Natural killer cell (primary cell): ENCODE measurements at regions not wholly inside any gene's neighbourhood (a gene's known extent, or its start where the extent isn't known, plus 50 kb on each side); places are given as distances from the start of the nearest gene placed in this dataset.

Experiments
- ATAC-seq, 3 donors: fragments of 150-1000 bp in 2 of 3; fragments of 200-7000 bp in 1 of 3; cut with Tn5 transposase; 1 replicate in 1 of 3; 2 replicates in 2 of 3; pipeline ENCODE4 v1.10.0; 2021; ENCODE audit warnings: mild to moderate bottlenecking in 2 of 3, moderate library complexity in 2 of 3
- DNase-seq, 2 donors: peaks; one replicate each; pipeline versions ENCODE4 v3.0.0 to v3.0.0-alpha.2; 2013 to 2021; ENCODE audit warnings: mixed read lengths in 1 of 2
- H3K27ac ChIP-seq: one replicate; pipeline ENCODE4 v1.5.1; 2013; ENCODE audit warnings: mild to moderate bottlenecking, low read length
- H3K27me3 ChIP-seq: one replicate; pipeline ENCODE4 v1.6.1; 2013; ENCODE audit warnings: low read length; ENCODE audit not compliant: control insufficient read depth, insufficient read depth
- H3K36me3 ChIP-seq: one replicate; pipeline ENCODE4 v1.6.1; 2013; ENCODE audit warnings: low read length; ENCODE audit not compliant: control insufficient read depth, insufficient read depth
- H3K4me1 ChIP-seq: one replicate; pipeline ENCODE4 v1.6.1; 2013; ENCODE audit warnings: low read length; ENCODE audit not compliant: control insufficient read depth, insufficient read depth
- H3K4me3 ChIP-seq: one replicate; pipeline ENCODE4 v1.5.1; 2013; ENCODE audit warnings: low read length
- H3K9me3 ChIP-seq: one replicate; pipeline ENCODE4 v1.6.1; 2013; ENCODE audit warnings: low read length; ENCODE audit not compliant: control insufficient read depth, insufficient read depth
- H3K27ac Mint-ChIP-seq, 2 donors: one replicate each; pipeline ENCODE4 v1.8.0; 2022; ENCODE audit warnings: mild to moderate bottlenecking in 2 of 2, mixed read lengths in 2 of 2, moderate library complexity in 1 of 2
- H3K27me3 Mint-ChIP-seq, 2 donors: one replicate each; pipeline ENCODE4 v1.8.0; 2022; ENCODE audit warnings: low read depth in 2 of 2, mixed read lengths in 2 of 2
- H3K36me3 Mint-ChIP-seq: one replicate; pipeline ENCODE4 v1.8.0; 2022; ENCODE audit warnings: mixed read lengths
- H3K4me1 Mint-ChIP-seq, 2 donors: one replicate each; pipeline ENCODE4 v1.8.0; 2022; ENCODE audit warnings: mixed read lengths in 2 of 2
- H3K4me3 Mint-ChIP-seq: one replicate; pipeline ENCODE4 v1.8.0; 2022; ENCODE audit warnings: mild to moderate bottlenecking, moderate library complexity, mixed read lengths
- H3K9me3 Mint-ChIP-seq, 2 donors: one replicate each; pipeline ENCODE4 v1.8.0; 2022; ENCODE audit warnings: mixed read lengths in 2 of 2
- WGBS: methylation state at CpG from one replicate; pipeline ENCODE4 v1.1.7; 2013; ENCODE audit warnings: missing lambda C conversion rate; ENCODE audit not compliant: insufficient coverage; 5-methylcytosine and 5-hydroxymethylcytosine counted together
- intact Hi-C: fragments of 100-400 bp; cut with micrococcal nuclease; formaldehyde crosslinking; loops from one replicate; pipeline ENCODE4 v1.14.2; 2022
- TF ChIP-seq, protein P1 (sequence below): fragments of 200-600 bp; IDR thresholded peaks from one replicate; pipeline ENCODE4 v1.8.0; 2022; ENCODE audit warnings: antibody characterized with exemption

GRCh38 chr7:110204527-110204926 lies 886.4 kb upstream of the LRRN3 start:
- no peak overlapping the region for H3K4me3 Mint-ChIP-seq
- peaks cover 13% of the 10 kb centered on the region for H3K9me3 ChIP-seq

GRCh38 chr7:110205899-110206298 lies 885.0 kb upstream of the LRRN3 start:
- Histone ChIP-seq H3K36me3 (no peaks in the 10 kb centered on the region), H3K27me3 (no peaks in the 10 kb centered on the region), H3K4me1 (no peaks in the 10 kb centered on the region), H3K4me3 (no peak overlapping the region), H3K27ac (no peak overlapping the region), H3K9me3 (peaks cover 15% of the 10 kb centered on the region)
- H3K27ac Mint-ChIP-seq: no peak overlapping the region
- peaks cover 25% of the 10 kb centered on the region for H3K36me3 Mint-ChIP-seq
- no peak overlapping the region for H3K4me3 Mint-ChIP-seq
- TF ChIP-seq, protein P1, sequence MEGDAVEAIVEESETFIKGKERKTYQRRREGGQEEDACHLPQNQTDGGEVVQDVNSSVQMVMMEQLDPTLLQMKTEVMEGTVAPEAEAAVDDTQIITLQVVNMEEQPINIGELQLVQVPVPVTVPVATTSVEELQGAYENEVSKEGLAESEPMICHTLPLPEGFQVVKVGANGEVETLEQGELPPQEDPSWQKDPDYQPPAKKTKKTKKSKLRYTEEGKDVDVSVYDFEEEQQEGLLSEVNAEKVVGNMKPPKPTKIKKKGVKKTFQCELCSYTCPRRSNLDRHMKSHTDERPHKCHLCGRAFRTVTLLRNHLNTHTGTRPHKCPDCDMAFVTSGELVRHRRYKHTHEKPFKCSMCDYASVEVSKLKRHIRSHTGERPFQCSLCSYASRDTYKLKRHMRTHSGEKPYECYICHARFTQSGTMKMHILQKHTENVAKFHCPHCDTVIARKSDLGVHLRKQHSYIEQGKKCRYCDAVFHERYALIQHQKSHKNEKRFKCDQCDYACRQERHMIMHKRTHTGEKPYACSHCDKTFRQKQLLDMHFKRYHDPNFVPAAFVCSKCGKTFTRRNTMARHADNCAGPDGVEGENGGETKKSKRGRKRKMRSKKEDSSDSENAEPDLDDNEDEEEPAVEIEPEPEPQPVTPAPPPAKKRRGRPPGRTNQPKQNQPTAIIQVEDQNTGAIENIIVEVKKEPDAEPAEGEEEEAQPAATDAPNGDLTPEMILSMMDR: no peak
- DNase-seq (no peak), ATAC-seq (no peak)
- no peaks in the 10 kb centered on the region for H3K4me1 Mint-ChIP-seq
- no peaks in the 10 kb centered on the region for H3K27me3 Mint-ChIP-seq
- H3K9me3 Mint-ChIP-seq: peaks cover 10 to 37% of the 10 kb centered on the region in 2 donors
- intact Hi-C loops: no loop called here
- 27% methylated on average over 1 of the region's 1 CpG for WGBS

More at GRCh38 chr7:110204527-110204926, 886.4 kb upstream of the LRRN3 start:
- no peak overlapping the region for H3K27ac ChIP-seq
- H3K36me3 ChIP-seq: no peaks in the 10 kb centered on the region
- H3K27me3 ChIP-seq: no peaks in the 10 kb centered on the region
- TF ChIP-seq, protein P1: no peak
- H3K4me1 ChIP-seq: no peaks in the 10 kb centered on the region
- 86% methylated on average over 4 of the region's 4 CpGs for WGBS
- no peak for ATAC-seq
- intact Hi-C loops: no loop called here
- Mint-ChIP-seq H3K4me1 (no peaks in the 10 kb centered on the region), H3K27me3 (no peaks in the 10 kb centered on the region), H3K27ac (no peak overlapping the region), H3K36me3 (peaks cover 37% of the 10 kb centered on the region), H3K9me3 (peaks cover 8 to 35% of the 10 kb centered on the region in 2 donors)
- no peak overlapping the region for H3K4me3 ChIP-seq
- DNase-seq: no peak

GRCh38 chr7:110209884-110210283 lies 881.0 kb upstream of the LRRN3 start:
- peaks cover 18% of the 10 kb centered on the region for H3K36me3 Mint-ChIP-seq
- no peak overlapping the region for H3K27ac Mint-ChIP-seq
- H3K9me3 Mint-ChIP-seq: peaks cover 11 to 26% of the 10 kb centered on the region in 2 donors
- H3K4me1 Mint-ChIP-seq: no peaks in the 10 kb centered on the region
- no peak overlapping the region for H3K27ac ChIP-seq
- H3K9me3 ChIP-seq: peaks cover 4% of the 10 kb centered on the region
- H3K36me3 ChIP-seq: no peaks in the 10 kb centered on the region
- no peak for DNase-seq
- no peak overlapping the region for H3K4me3 ChIP-seq
- intact Hi-C loops: no loop called here
- TF ChIP-seq, protein P1: no peak
- H3K4me3 Mint-ChIP-seq: no peak overlapping the region
- no peaks in the 10 kb centered on the region for H3K27me3 ChIP-seq
- no CpG with 5 or more reads among the region's 1 CpG for WGBS
- H3K27me3 Mint-ChIP-seq: no peaks in the 10 kb centered on the region
- no peaks in the 10 kb centered on the region for H3K4me1 ChIP-seq
- ATAC-seq: no peak

- H3K4me3 ChIP-seq: no peak overlapping the region
- no peaks in the 10 kb centered on the region for H3K27me3 Mint-ChIP-seq
- no peak for DNase-seq
- ATAC-seq: no peak
- TF ChIP-seq, protein P1: no peak
- H3K4me3 Mint-ChIP-seq: no peak overlapping the region
- H3K27ac Mint-ChIP-seq: no peak overlapping the region
- WGBS: no CpG with 5 or more reads among the region's 1 CpG
- peaks cover 2% of the 10 kb centered on the region for H3K9me3 ChIP-seq
- no peaks in the 10 kb centered on the region for H3K4me1 ChIP-seq
- no peaks in the 10 kb centered on the region for H3K4me1 Mint-ChIP-seq
- no peaks in the 10 kb centered on the region for H3K36me3 ChIP-seq
- peaks cover 18% of the 10 kb centered on the region for H3K36me3 Mint-ChIP-seq
- intact Hi-C loops: no loop called here
- H3K27ac ChIP-seq: no peak overlapping the region
- no peaks in the 10 kb centered on the region for H3K27me3 ChIP-seq
- peaks cover 16 to 26% of the 10 kb centered on the region in 2 donors for H3K9me3 Mint-ChIP-seq
These were observed 879.9 kb upstream of the LRRN3 start for GRCh38 chr7:110210941-110211608.
